GM12878 (cell line): ENCODE measurements at regions not wholly inside any gene's neighbourhood (a gene's known extent, or its start where the extent isn't known, plus 50 kb on each side); places are given as distances from the start of the nearest gene placed in this dataset.

Experiments used
- ATAC-seq: fragments of 200-7000 bp; cut with Tn5 transposase; 3 replicates; pipeline ENCODE4 v1.9.1; 2020; ENCODE audit warnings: mild to moderate bottlenecking, moderate library complexity
- BruUV-seq: library from RNA; stranded (reverse); fragments of 400-500 nt; replicated peaks from 2 replicates; lab custom pipeline; 2021; lab: Mats Ljungman, UMichigan
- CTCF ChIA-PET: fragments of 300-600 bp; sonication (Branson Sonifier 250); formaldehyde crosslinking; extraction: SDS; loops from one replicate; lab custom pipeline; 2021; ENCODE audit warnings: inconsistent platforms; lab: Yijun Ruan, JAX
- POLR2A ChIA-PET: fragments of 350-600 bp; formaldehyde crosslinking; extraction: SDS; loops from one replicate; lab custom pipeline; 2021; ENCODE audit warnings: inconsistent platforms; lab: Charles Lee
- RAD21 ChIA-PET: fragments of 300-600 bp; sonication (Branson Sonifier 250); formaldehyde crosslinking; loops from one replicate; lab custom pipeline; 2023; ENCODE audit warnings: antibody characterized with exemption; ENCODE audit not compliant: unreplicated experiment; lab: Charles Lee
- SMC1A ChIA-PET: fragments of 300-600 bp; sonication (Branson Sonifier 250); formaldehyde crosslinking; loops from one replicate; lab custom pipeline; 2023; ENCODE audit not compliant: unreplicated experiment, uncharacterized antibody; lab: Charles Lee
- DNase-seq: peaks from one replicate; pipeline ENCODE4 v3.0.0-alpha.2; 2011; ENCODE audit warnings: low read depth, low spot score
- FAIRE-seq: peaks from 3 replicates; lab custom pipeline; 2011; peaks lifted over from hg19 to GRCh38; lab: Jason Lieb, UNC
- H2AFZ ChIP-seq: 2 replicates; pipeline ENCODE4 v1.6.0; 2011; ENCODE audit warnings: low read depth, low read length, control low read depth; ENCODE audit not compliant: control insufficient read depth
- H3K27ac ChIP-seq: 2 replicates; pipeline ENCODE4 v1.5.1; 2011; ENCODE audit warnings: control low read depth; ENCODE audit not compliant: control insufficient read depth, insufficient read depth
- H3K27me3 ChIP-seq, 2 experiments: replicated peaks in 1 of 2; 2 replicates each; pipeline versions ENCODE4 v1.6.0 to v1.6.1; 2011; ENCODE audit warnings: low read length in 1 of 2; ENCODE audit not compliant: control insufficient read depth in 2 of 2, insufficient read depth in 2 of 2
- H3K36me3 ChIP-seq, 2 experiments: 2 replicates each; pipeline ENCODE4 v1.5.1; 2011; ENCODE audit warnings: low read length in 1 of 2; ENCODE audit not compliant: control insufficient read depth in 2 of 2, insufficient read depth in 2 of 2
- H3K4me1 ChIP-seq: 2 replicates; pipeline ENCODE4 v1.6.1; 2011; ENCODE audit warnings: mild to moderate bottlenecking, low read length, moderate library complexity, mixed read lengths; ENCODE audit not compliant: control insufficient read depth, insufficient read depth
- H3K4me2 ChIP-seq: 2 replicates; pipeline ENCODE4 v1.6.0; 2011; ENCODE audit warnings: control low read depth; ENCODE audit not compliant: control insufficient read depth, insufficient read depth
- H3K4me3 ChIP-seq: fragments of 200-600 bp; sonication (generic); 2 replicates; pipeline ENCODE4 v1.5.1; 2016
- H3K79me2 ChIP-seq: 2 replicates; pipeline ENCODE4 v1.6.0; 2011; ENCODE audit warnings: low read length; ENCODE audit not compliant: control insufficient read depth, insufficient read depth
- H3K9ac ChIP-seq: 2 replicates; pipeline ENCODE4 v1.8.0; 2011; ENCODE audit warnings: low read length, control low read depth, mixed read lengths; ENCODE audit not compliant: control insufficient read depth, insufficient read depth
- H3K9me3 ChIP-seq: replicated peaks from 3 replicates; pipeline ENCODE4 v1.5.1; 2011; ENCODE audit warnings: mild to moderate bottlenecking, low read length; ENCODE audit not compliant: control insufficient read depth, insufficient read depth
- H4K20me1 ChIP-seq: 2 replicates; pipeline ENCODE4 v1.6.0; 2011; ENCODE audit not compliant: control insufficient read depth, insufficient read depth
- E2F8 ChIP-seq: fragments of 450-650 bp; IDR thresholded peaks from 2 replicates; pipeline ENCODE4 v1.6.1; 2018; ENCODE audit warnings: mild to moderate bottlenecking, low read depth, moderate library complexity; ENCODE audit not compliant: partially characterized antibody
- EED ChIP-seq: sonication (generic); IDR thresholded peaks from 2 replicates; pipeline ENCODE4 v1.6.1; 2016; ENCODE audit warnings: antibody characterized with exemption, low read depth
- FOS ChIP-seq: IDR thresholded peaks from 3 replicates; pipeline ENCODE4 v1.6.1; 2011; ENCODE audit warnings: borderline replicate concordance; ENCODE audit not compliant: insufficient read length; ENCODE audit errors: extremely low read depth
- JUND ChIP-seq: IDR thresholded peaks from 2 replicates; pipeline ENCODE4 v1.6.1; 2012; ENCODE audit warnings: low read depth, mild to moderate bottlenecking, low read length, improper control_type of control experiment, moderate library complexity
- MTA2 ChIP-seq: fragments of 450-650 bp; IDR thresholded peaks from 2 replicates; pipeline ENCODE4 v1.6.1; 2016; ENCODE audit warnings: low read depth, mild to moderate bottlenecking, moderate library complexity
- PAX5 ChIP-seq: IDR thresholded peaks from 2 replicates; pipeline ENCODE4 v1.6.1; 2011; ENCODE audit warnings: low read depth, low read length, borderline replicate concordance
- POLR2A ChIP-seq: IDR thresholded peaks from 2 replicates; pipeline ENCODE4 v1.6.1; 2011; ENCODE audit warnings: low read depth, mild to moderate bottlenecking, low read length
- SMARCA5 ChIP-seq: fragments of 450-650 bp; IDR thresholded peaks from 2 replicates; pipeline ENCODE4 v1.6.1; 2017; ENCODE audit warnings: mild to moderate bottlenecking
- TBL1XR1 ChIP-seq: IDR thresholded peaks from 2 replicates; pipeline ENCODE4 v1.6.1; 2012; ENCODE audit warnings: low read depth, low read length, improper control_type of control experiment
- USF2 ChIP-seq: IDR thresholded peaks from 2 replicates; pipeline ENCODE4 v1.6.1; 2011; ENCODE audit warnings: low read depth, low read length, improper control_type of control experiment, borderline replicate concordance
- ZBTB4 ChIP-seq: fragments of 450-650 bp; formaldehyde crosslinking; IDR thresholded peaks from 2 replicates; pipeline ENCODE4 v1.4.0; 2022; ENCODE audit warnings: mild to moderate bottlenecking, moderate library complexity
- ZNF217 ChIP-seq: fragments of 450-650 bp; IDR thresholded peaks from 2 replicates; pipeline ENCODE4 v1.6.1; 2017; ENCODE audit warnings: antibody characterized with exemption, mild to moderate bottlenecking
- WGBS: methylation state at CpG from one replicate; pipeline ENCODE4 v1.1.6; 2016; ENCODE audit warnings: low lambda C conversion rate; ENCODE audit not compliant: insufficient replicate concordance, insufficient coverage; ENCODE audit errors: missing lambda C conversion rate; 5-methylcytosine and 5-hydroxymethylcytosine counted together
- in situ Hi-C: fragments of 300-500 bp; cut with MboI; formaldehyde crosslinking; loops from 9 replicates; pipeline ENCODE4 v1.14.3; 2018; ENCODE audit warnings: mixed read lengths
- intact Hi-C: fragments of 100-400 bp; cut with micrococcal nuclease; formaldehyde crosslinking; loops from one replicate; pipeline ENCODE4 v1.14.2; 2022; ENCODE audit not compliant: unreplicated experiment

GRCh38 chr7:23981758-23982157, 271.7 kb downstream of the STK31 start:
- Histone ChIP-seq H3K4me2 (no peak overlapping the region), H2AFZ (no peak overlapping the region), H3K27ac (no peak overlapping the region), H3K79me2 (no peaks in the 10 kb centered on the region), H3K9ac (no peak overlapping the region), H3K4me1 (no peaks in the 10 kb centered on the region), H3K27me3 (no peaks in the 10 kb centered on the region), H3K36me3 (no peaks in the 10 kb centered on the region), H3K4me3 (no peak overlapping the region), H3K9me3 (no peaks in the 10 kb centered on the region; the same call in 2 of the 3 replicates), H4K20me1 (no peaks in the 10 kb centered on the region)
- DNase-seq: no peak
- ChIA-PET RAD21 (no interaction called here), CTCF (no interaction called here), SMC1A (no interaction called here), POLR2A (no interaction called here)
- intact Hi-C loops (no loop called here), in situ Hi-C loops (no loop called here)
- 23% methylated on average over 3 of the region's 3 CpGs for WGBS
- BruUV-seq: no TSS peak
- ATAC-seq: no peak
- FAIRE-seq: no peak
- TF ChIP-seq JUND (no peak), USF2 (no peak), SMARCA5 (no peak), PAX5 (no peak), E2F8 (no peak), FOS (no peak), ZBTB4 (CRISPR knock-in tag) (no peak), POLR2A (no peak), ZNF217 (no peak), EED (no peak), TBL1XR1 (no peak), MTA2 (no peak)
